NCI-H187 (cell line): ENCODE measurements at regions not wholly inside any gene's neighbourhood (a gene's known extent, or its start where the extent isn't known, plus 50 kb on each side); places are given as distances from the start of the nearest gene placed in this dataset.

Source experiments
- DNase-seq, 2 experiments: peaks; one replicate each; lab custom pipeline; 2025; lab: John Stamatoyannopoulos, UW

DNA sequence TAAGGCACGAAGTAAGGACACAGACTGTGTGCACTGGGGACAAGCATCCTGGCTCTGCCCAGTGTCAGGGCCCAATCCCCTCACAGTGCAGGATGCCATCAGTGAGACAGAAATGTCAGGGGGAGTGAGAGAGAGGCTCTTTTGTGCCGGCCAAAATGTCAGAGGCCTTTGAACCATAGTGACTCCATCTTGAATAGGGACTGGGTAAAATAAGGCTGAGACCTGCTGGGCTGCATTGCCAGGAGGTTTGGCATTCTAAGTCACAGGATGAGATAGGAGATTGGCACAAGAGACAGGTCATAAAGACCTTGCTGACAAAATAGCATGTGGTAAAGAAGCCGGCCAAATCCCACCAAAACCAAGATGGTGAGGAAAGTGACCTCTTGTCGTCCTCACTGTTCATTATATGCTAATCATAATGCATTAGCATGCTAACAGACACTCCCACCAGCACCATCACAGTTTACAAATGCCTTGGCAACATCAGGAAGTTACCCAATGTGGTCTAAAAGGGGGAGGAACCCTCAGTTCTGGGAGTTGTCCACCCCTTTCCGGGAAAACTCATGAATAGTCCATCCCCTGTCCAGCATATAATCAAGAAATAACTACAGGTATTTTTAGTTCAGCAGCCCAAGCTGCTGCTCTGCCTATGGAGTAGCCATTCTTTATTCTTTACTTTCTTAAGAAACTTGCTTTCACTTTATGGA, 337.4 kb downstream of the LPIN1 start:
- no peak for DNase-seq

- no peak for DNase-seq
These were observed 340.7 kb downstream of the LPIN1 start for GRCh38 chr2:12087175-12087574.

- DNase-seq = no peak
These were observed 341.4 kb downstream of the LPIN1 start for GRCh38 chr2:12087671-12088380.

DNA sequence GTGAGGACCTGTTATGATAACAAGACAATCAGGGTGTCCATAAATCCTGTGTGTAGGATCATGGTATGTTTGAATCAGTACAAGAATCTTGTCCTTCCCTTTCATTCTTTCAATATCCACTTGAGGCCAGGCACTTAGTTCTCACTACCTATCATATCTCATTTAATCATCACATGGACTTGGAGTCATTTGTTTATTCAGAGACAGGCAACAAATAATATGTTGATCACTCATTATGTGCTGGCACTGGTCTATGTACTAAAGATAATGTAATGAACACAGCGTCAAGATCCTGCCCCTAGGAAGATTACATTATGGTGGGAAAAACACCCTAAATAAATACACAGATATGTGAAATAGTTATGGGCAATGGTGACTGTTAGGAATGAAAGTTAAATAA, 342.6 kb downstream of the LPIN1 start:
- DNase-seq = no peak

DNA sequence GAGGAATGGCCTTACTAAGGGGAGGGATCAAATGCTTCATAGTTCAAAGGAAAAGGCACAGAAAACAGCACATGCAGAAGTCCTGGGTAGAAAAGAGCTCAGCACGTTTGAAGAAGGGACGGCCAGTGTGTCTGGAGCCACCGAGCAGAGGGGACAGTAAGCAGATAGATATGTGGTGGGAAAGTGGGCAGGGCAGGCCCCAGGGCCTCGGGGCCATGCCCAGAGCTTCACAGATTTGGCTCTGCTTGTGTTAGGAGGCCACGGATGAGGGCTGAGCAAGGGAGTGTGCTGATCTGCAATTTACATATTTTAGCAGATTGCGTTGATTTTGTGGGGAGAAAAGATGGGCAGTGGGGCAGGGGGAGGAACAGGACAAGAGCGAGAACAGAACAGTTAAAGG, 343.1 kb downstream of the LPIN1 start:
- no peak for DNase-seq

- no peak for DNase-seq
These were observed 343.6 kb downstream of the LPIN1 start for GRCh38 chr2:12090072-12090471.

DNA sequence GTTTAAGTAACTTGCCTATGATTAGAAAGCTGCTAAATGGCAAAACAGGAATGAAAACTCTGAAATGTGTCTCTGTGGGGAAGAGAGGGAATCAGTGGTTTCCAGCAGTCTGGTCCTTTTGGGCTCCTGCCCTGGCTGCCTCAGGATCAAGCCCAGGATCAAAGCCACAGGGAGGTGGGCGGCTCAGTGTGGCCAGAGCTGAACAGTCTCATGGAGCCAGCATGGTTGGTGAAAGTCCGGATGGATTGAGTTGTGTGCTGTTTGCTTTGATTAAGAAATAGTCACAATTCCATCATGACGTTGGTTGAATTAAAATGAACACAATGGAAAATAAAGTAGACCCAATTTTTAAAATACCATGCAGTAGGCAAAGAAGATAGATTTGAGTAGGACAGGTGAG, 344.2 kb downstream of the LPIN1 start:
- DNase-seq = no peak

GRCh38 chr2:12091201-12091806, 344.9 kb downstream of the LPIN1 start:
- no peak for DNase-seq

GRCh38 chr2:12094134-12094533, 347.7 kb downstream of the LPIN1 start:
- no peak for DNase-seq

- no peak for DNase-seq
These were observed 349.8 kb downstream of the LPIN1 start for GRCh38 chr2:12096051-12096787.

GRCh38 chr2:12096788-12097449, 350.5 kb downstream of the LPIN1 start:
- no peak for DNase-seq

GRCh38 chr2:12097859-12098258, 351.4 kb downstream of the LPIN1 start:
- no peak for DNase-seq

- DNase-seq = no peak
These were observed 352.9 kb downstream of the LPIN1 start for GRCh38 chr2:12099374-12099773.

DNA sequence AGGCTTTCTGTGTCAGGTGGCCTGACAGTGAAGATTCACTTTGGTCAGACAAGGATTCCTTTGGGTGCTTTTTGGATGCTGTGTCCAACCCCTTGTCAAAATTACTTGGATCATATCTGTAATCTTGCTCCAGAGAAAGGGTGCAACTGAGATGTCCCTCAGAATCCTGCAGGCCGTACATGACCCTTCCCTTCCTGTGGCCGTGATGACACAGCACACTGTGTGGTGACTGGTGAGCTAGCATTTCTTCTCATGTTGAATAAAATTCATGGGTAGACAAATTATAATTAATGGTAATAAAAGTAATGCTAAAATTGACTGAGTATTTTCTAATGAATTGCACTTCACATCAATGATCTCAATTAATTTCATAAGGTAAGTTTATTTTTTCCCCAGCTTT, 356.2 kb downstream of the LPIN1 start:
- DNase-seq = no peak

GRCh38 chr2:12105180-12105579, 358.7 kb downstream of the LPIN1 start:
- DNase-seq = no peak

GRCh38 chr2:12106440-12107080, 360.1 kb downstream of the LPIN1 start:
- no peak for DNase-seq

- DNase-seq = no peak
These were observed 360.9 kb downstream of the LPIN1 start for GRCh38 chr2:12107321-12107720.

GRCh38 chr2:12107939-12108338, 361.5 kb downstream of the LPIN1 start:
- DNase-seq = no peak

GRCh38 chr2:12109363-12110017, 363.1 kb downstream of the LPIN1 start:
- no peak for DNase-seq

GRCh38 chr2:12110074-12110473, 363.6 kb downstream of the LPIN1 start:
- DNase-seq = no peak

DNA sequence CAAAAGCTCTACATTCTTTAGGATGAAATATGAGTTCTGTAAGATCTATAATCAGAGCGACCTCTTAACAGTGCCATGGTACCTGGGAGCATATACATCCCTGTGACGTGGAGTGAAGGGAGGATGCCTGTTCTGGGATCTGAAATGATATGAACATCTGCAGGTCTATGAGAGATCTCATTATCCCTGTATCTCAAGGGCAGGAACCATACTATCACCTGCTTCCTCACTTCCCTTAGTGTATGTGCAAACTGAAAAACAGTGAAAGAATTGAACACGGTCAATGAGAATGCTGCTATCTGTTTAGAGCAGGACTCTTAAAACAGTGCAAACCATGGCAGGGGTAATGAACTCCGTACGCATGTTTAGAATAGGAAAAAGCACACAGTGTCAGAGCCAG, 364.0 kb downstream of the LPIN1 start:
- no peak for DNase-seq
